Small intestine (tissue), 7 donors: ENCODE measurements at regions not wholly inside any gene's neighbourhood (a gene's known extent, or its start where the extent isn't known, plus 50 kb on each side); places are given as distances from the start of the nearest gene placed in this dataset.

ENCODE experiments used
- DNase-seq, 2 donors: peaks; one replicate each; pipeline versions ENCODE4 v3.0.0 to v3.0.0-alpha.2; 2013
- FAIRE-seq: peaks from 2 replicates; lab custom pipeline; 2012; peaks lifted over from hg19 to GRCh38; lab: Jason Lieb, UNC
- H3K27ac ChIP-seq, 3 donors: one replicate each; pipeline ENCODE4 v1.5.1; 2013; ENCODE audit warnings: low read length in 2 of 3, mild to moderate bottlenecking in 2 of 3, control low read depth in 1 of 3, inconsistent platforms in 1 of 3, low read depth in 1 of 3, moderate library complexity in 1 of 3
- H3K27me3 ChIP-seq, 3 donors: one replicate each; pipeline ENCODE4 v1.6.1; 2013; ENCODE audit warnings: low read length in 3 of 3, inconsistent platforms in 1 of 3; ENCODE audit not compliant: control insufficient read depth in 3 of 3, insufficient read depth in 3 of 3
- H3K36me3 ChIP-seq, 3 donors: one replicate each; pipeline ENCODE4 v1.6.1; 2013; ENCODE audit warnings: low read length in 3 of 3, inconsistent platforms in 1 of 3, low read depth in 1 of 3, mild to moderate bottlenecking in 1 of 3, moderate library complexity in 1 of 3; ENCODE audit not compliant: control insufficient read depth in 3 of 3, insufficient read depth in 2 of 3
- H3K4me1 ChIP-seq, 3 donors: one replicate each; pipeline ENCODE4 v1.6.1; 2013; ENCODE audit warnings: low read length in 2 of 3, inconsistent platforms in 1 of 3, low read depth in 1 of 3, mild to moderate bottlenecking in 1 of 3, moderate library complexity in 1 of 3; ENCODE audit not compliant: control insufficient read depth in 3 of 3, insufficient read depth in 2 of 3
- H3K4me3 ChIP-seq, 3 donors: one replicate each; pipeline ENCODE4 v1.5.1; 2013; ENCODE audit warnings: low read length in 3 of 3, control low read depth in 1 of 3, inconsistent platforms in 1 of 3, low read depth in 1 of 3, mild to moderate bottlenecking in 1 of 3, moderate library complexity in 1 of 3
- H3K9me3 ChIP-seq, 2 donors: one replicate each; pipeline ENCODE4 v1.6.1; 2013; ENCODE audit warnings: low read depth in 1 of 2, low read length in 1 of 2; ENCODE audit not compliant: control insufficient read depth in 2 of 2, insufficient read depth in 1 of 2
- WGBS, 3 donors: extraction: QIAGEN DNeasy Blood & Tissue Kit; methylation state at CpG; one replicate each; pipeline ENCODE4 v1.1.7; 2013; 5-methylcytosine and 5-hydroxymethylcytosine counted together
- donor health status: healthy with polysubstance abuse.
- donor health status: control.
- donor health status: control.
- donor health status: Bipolar disorder and iron deficiency.
- donor health status: healthy.

DNA sequence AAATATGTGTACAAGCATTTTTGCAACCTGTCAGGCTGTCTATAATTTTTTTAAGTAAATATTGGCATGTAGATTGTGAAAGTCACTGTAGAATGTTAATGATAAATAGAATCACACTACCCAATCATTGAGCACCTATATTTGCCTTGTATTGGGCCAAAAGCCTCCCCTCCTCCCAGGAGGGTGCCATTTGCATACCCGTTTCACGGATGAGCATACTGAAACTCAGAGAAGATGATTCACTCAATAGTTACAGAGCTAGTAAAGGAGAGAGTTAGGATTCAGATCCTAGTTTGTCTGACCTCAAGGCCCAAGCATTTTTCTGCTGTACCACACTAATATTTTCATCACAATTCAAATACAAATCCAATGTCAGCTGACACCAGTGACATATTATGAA lies 299.7 kb upstream of the CDH11 start:
- DNase-seq (no peak), FAIRE-seq (no peak)
- Histone ChIP-seq H3K27me3 (no peaks in the 10 kb centered on the region), H3K9me3 (peaks cover 0 to 7% of the 10 kb centered on the region in 2 donors), H3K27ac (no peak overlapping the region), H3K36me3 (no peaks in the 10 kb centered on the region), H3K4me1 (no peaks in the 10 kb centered on the region), H3K4me3 (no peak overlapping the region)
- WGBS, 3 donors: 82 to 94% (median 84%) methylated on average over 2 of the region's 2 CpGs

DNA sequence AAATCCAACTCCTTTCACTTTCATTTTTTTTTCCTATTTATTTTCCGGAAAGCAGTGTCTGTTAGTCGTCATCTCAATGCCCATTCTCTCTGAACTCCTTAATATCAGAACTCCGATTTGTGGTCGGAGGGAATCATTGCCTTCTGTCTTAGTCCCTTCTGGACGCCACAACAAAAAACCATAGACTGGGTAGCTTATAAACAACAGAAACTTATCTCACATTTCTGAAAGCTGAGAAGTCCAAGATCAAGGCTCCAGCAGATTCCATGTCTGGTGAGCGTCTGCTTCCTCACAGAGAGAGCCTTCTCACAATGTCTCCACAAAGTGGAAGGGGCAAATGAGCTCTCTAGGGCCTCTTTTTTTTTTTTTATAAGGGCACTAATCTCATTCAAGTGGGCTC lies 296.6 kb upstream of the CDH11 start:
- Histone ChIP-seq H3K27ac (no peak overlapping the region), H3K4me3 (no peak overlapping the region), H3K36me3 (no peaks in the 10 kb centered on the region), H3K9me3 (peaks cover 0 to 7% of the 10 kb centered on the region in 2 donors), H3K4me1 (no peaks in the 10 kb centered on the region), H3K27me3 (no peaks in the 10 kb centered on the region)
- DNase-seq: no peak
- 71 to 85% (median 77%) methylated on average over 6 of the region's 6 CpGs for WGBS, 3 donors
- FAIRE-seq: no peak

DNA sequence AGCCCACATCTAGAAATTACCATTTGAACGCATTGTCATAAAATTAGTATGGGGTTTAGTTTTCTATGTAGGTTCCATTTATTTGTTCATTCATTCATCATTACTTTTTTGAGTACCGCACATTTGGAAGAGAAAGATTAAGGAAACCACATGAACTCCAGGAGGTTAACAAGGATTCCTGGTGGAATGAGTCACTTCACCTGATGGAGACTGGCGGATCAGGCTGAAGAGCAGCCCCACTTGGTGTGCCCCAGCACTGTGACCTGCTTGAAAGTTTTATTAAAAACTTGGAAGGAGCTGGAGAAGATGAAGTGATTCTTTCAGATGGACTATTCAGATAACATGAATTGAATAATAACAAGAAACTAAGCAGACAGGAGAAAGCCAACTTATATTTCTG lies 293.6 kb upstream of the CDH11 start:
- Histone ChIP-seq H3K9me3 (peaks cover 0 to 4% of the 10 kb centered on the region in 2 donors), H3K27me3 (no peaks in the 10 kb centered on the region), H3K27ac (no peak overlapping the region), H3K36me3 (no peaks in the 10 kb centered on the region), H3K4me3 (no peak overlapping the region), H3K4me1 (no peaks in the 10 kb centered on the region)
- 75 to 89% (median 84%) methylated on average over 3 of the region's 3 CpGs for WGBS, 3 donors
- DNase-seq: no peak
- FAIRE-seq: no peak

DNA sequence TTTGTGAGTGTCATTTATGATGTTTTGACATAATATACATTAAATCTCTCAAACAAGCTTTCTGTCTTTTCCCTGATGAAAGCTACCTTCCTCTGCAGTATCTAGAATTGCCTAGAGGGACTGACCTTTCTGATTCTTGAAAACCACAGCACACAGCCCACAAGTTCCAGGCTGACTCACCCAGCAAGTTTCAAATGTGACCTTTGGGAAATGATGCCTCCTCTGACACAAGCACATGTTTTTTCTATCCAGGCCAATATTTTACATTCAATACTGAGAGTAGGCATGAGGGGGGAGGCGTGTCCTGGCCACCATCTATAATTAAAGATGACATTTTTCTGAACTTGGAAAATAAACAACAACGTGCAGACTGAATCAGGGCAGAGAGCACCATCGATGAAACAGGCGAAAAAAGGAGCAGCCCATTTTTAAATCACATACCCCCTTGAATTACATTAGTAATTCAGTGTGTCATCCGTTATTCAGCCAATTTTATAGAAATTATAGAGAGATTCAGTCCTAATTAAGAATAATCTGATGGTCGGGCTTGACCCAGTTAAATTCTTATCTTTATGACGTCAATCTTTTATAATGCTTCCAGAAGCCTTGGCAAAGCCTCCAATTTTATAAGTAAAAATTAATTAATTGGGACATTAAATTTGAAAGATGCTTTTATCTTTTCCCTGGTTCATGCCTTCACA lies 292.6 kb upstream of the CDH11 start:
- no peaks in the 10 kb centered on the region for H3K27me3 ChIP-seq

DNA sequence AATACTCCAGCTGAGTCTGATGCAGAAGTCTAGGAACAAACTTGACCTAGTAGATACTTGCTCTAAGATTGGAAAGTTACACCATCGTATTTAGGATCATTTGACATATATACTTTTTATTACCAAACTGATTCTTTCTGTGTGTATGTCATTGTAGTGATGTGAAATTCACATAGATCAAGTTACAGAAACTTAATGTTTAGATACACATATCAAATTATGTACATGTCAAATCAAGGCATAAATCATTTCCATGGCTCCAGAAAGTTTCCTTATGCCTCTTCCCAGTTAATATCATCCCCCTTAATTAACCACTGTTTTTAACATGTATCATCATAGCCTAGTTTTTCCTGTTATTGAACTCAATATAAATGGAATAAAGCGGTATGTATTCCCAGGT lies 292.0 kb upstream of the CDH11 start:
- FAIRE-seq (no peak), DNase-seq (no peak)
- no peaks in the 10 kb centered on the region for H3K4me1 ChIP-seq
- no peak overlapping the region for H3K27ac ChIP-seq
- no peak overlapping the region for H3K4me3 ChIP-seq
- H3K27me3 ChIP-seq: no peaks in the 10 kb centered on the region
- no peaks in the 10 kb centered on the region for H3K9me3 ChIP-seq
- no peaks in the 10 kb centered on the region for H3K36me3 ChIP-seq
- WGBS, 3 donors: 80 to 95% (median 89%) methylated on average over 2 of the region's 2 CpGs

More for the DNA sequence above, 292.6 kb upstream of the CDH11 start:
- H3K36me3 ChIP-seq: no peaks in the 10 kb centered on the region
- H3K9me3 ChIP-seq: no peaks in the 10 kb centered on the region
- no peak overlapping the region for H3K4me3 ChIP-seq
- FAIRE-seq: no peak
- H3K27ac ChIP-seq: no peak overlapping the region
- no peak for DNase-seq
- H3K4me1 ChIP-seq: no peaks in the 10 kb centered on the region
- WGBS, 3 donors: 54 to 68% (median 56%) methylated on average over 7 of the region's 7 CpGs

DNA sequence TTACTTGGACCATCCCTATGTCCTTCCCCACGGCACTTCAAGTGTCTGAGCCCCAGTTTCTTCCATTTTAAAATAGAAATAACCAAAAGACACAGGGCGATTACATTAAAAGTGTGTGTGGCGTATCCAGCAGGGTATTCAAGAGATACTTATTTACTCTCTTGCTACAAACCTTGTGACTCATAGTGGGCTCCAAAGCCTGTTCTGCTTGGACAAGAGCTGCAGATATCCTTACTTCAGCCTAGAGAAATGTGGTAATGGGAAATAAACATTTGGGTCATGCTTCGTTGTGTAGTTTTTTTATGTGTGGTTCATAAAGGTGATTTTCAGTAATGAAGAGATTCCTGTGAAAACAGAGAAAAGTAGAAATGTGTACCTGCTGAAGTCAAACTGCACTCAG lies 288.9 kb upstream of the CDH11 start:
- DNase-seq (no peak), FAIRE-seq (no peak)
- Histone ChIP-seq H3K9me3 (no peaks in the 10 kb centered on the region), H3K4me3 (no peak overlapping the region), H3K27ac (no peak overlapping the region), H3K4me1 (no peaks in the 10 kb centered on the region), H3K27me3 (no peaks in the 10 kb centered on the region), H3K36me3 (no peaks in the 10 kb centered on the region)
- 63 to 82% (median 65%) methylated on average over 4 of the region's 4 CpGs for WGBS, 3 donors

DNA sequence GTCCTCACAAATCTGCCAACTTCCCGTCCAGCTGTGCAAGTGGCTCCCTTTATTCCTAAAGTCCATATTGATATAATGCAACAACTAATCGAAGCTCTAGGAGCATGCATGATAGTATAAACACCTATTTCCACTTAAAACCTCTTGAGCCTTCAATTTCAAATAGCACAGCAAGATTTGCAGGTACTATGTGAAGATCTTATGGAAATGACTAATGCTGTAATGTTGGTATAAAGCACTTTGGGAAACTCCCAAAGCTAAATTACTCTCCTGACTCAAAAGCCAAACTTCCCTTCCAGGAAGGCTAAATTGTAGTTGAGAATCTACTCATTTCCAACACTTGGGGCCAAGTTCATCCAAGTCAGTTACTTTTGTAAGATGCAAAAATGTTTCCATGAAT lies 287.6 kb upstream of the CDH11 start:
- H3K27me3 ChIP-seq: no peaks in the 10 kb centered on the region
- no peak for DNase-seq
- H3K36me3 ChIP-seq: no peaks in the 10 kb centered on the region
- H3K4me1 ChIP-seq: no peaks in the 10 kb centered on the region
- H3K27ac ChIP-seq: no peak overlapping the region
- FAIRE-seq: no peak
- 58 to 77% (median 59%) methylated on average over 2 of the region's 2 CpGs for WGBS, 3 donors
- H3K9me3 ChIP-seq: no peaks in the 10 kb centered on the region
- no peak overlapping the region for H3K4me3 ChIP-seq

DNA sequence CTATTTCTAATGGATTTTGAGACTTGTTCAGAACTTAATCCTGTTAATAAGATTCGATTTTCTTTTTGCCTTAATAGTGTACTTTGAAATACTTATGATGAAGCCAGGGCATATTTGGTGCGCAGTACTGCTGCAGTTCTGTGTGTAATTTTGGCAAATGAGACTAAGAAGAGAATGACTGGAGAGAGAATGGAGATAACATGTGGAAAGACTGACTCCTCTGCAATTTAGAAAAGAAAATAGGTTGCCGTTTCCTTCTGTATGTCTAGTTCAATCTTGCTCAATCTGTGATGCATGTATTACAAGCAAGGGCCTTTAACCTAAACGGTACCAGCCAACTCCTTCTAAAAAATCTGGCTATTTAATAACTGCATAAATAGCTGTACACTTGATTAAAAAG lies 285.1 kb upstream of the CDH11 start:
- Histone ChIP-seq H3K36me3 (no peaks in the 10 kb centered on the region), H3K27me3 (no peaks in the 10 kb centered on the region), H3K27ac (no peak overlapping the region), H3K4me3 (no peak overlapping the region), H3K4me1 (no peaks in the 10 kb centered on the region), H3K9me3 (no peaks in the 10 kb centered on the region)
- FAIRE-seq (no peak), DNase-seq (no peak)
- WGBS, 3 donors: 68 to 75% (median 69%) methylated on average over 4 of the region's 4 CpGs

DNA sequence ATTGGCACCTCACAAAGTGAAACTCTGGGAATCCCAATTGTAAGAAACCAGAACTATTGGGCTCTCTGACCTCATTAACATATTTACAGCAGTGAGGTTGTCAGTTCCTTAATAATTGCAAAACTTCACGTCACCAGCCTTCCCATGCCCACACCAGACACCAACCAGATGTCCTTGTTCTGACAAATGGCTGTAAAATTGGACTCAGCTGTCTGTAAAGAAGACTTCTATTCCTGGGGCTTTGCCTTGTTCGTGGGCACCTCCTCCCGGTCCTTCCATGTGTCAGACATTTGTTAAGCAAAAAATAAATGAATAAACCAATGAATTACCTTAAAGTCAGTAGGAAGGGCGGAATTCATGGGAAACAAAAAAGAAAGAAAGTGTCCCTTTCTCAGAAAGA lies 284.3 kb upstream of the CDH11 start:
- no peak for FAIRE-seq

More for the DNA sequence above, 284.3 kb upstream of the CDH11 start:
- no peak overlapping the region for H3K4me3 ChIP-seq
- H3K4me1 ChIP-seq: no peaks in the 10 kb centered on the region
- DNase-seq: no peak
- no peak overlapping the region for H3K27ac ChIP-seq
- no peaks in the 10 kb centered on the region for H3K27me3 ChIP-seq
- H3K9me3 ChIP-seq: no peaks in the 10 kb centered on the region
- WGBS, 3 donors: 46 to 70% (median 55%) methylated on average over 4 of the region's 4 CpGs
- no peaks in the 10 kb centered on the region for H3K36me3 ChIP-seq
